Neural cell (in vitro differentiated cells): ENCODE measurements at regions not wholly inside any gene's neighbourhood (a gene's known extent, or its start where the extent isn't known, plus 50 kb on each side); places are given as distances from the start of the nearest gene placed in this dataset.

Experiments
- H2AFZ ChIP-seq: fragments of 200-600, 300-800 bp; sonication (generic), shearing (Covaris generic); 2 replicates; pipeline ENCODE4 v1.6.0; 2014; ENCODE audit warnings: low read depth, mild to moderate bottlenecking, antibody characterized with exemption, low read length, moderate library complexity
- H3F3A ChIP-seq: fragments of 200-600 bp; shearing (Covaris generic); 2 replicates; pipeline ENCODE4 v1.6.1; 2016; ENCODE audit warnings: mild to moderate bottlenecking, moderate library complexity, mixed read lengths, antibody characterized with exemption, low read length; ENCODE audit not compliant: insufficient read depth, poor library complexity, severe bottlenecking
- H3K27ac ChIP-seq: fragments of 200-600, 300-800 bp; sonication (generic), shearing (Covaris generic); 2 replicates; pipeline ENCODE4 v1.5.1; 2014; ENCODE audit warnings: mild to moderate bottlenecking, low read length, moderate library complexity
- H3K27me3 ChIP-seq: fragments of 300-800, 200-600 bp; sonication (generic), shearing (Covaris generic); 2 replicates; pipeline ENCODE4 v1.6.0; 2014; ENCODE audit warnings: mild to moderate bottlenecking, low read depth, low read length, moderate library complexity; ENCODE audit not compliant: insufficient read depth
- H3K36me3 ChIP-seq: fragments of 300-800, 200-600 bp; sonication (generic), shearing (Covaris generic); 2 replicates; pipeline ENCODE4 v1.5.1; 2014; ENCODE audit warnings: mild to moderate bottlenecking, antibody characterized with exemption, low read length, moderate library complexity; ENCODE audit not compliant: insufficient read depth
- H3K4me2 ChIP-seq: fragments of 300-800, 200-600 bp; sonication (generic), shearing (Covaris generic); 2 replicates; pipeline ENCODE4 v1.6.0; 2014; ENCODE audit warnings: mild to moderate bottlenecking, low read length
- H3K4me3 ChIP-seq: fragments of 300-800, 200-600 bp; sonication (generic), shearing (Covaris generic); 2 replicates; pipeline ENCODE4 v1.5.1; 2014; ENCODE audit warnings: mild to moderate bottlenecking, low read length, moderate library complexity
- H3K79me2 ChIP-seq: fragments of 200-600 bp; shearing (Covaris generic); replicated peaks from 2 replicates; pipeline ENCODE4 v1.6.0; 2014; ENCODE audit warnings: mild to moderate bottlenecking, low read length, moderate library complexity; ENCODE audit not compliant: insufficient read depth
- H3K9ac ChIP-seq: fragments of 300-800, 200-600 bp; sonication (generic), shearing (Covaris generic); 2 replicates; pipeline ENCODE4 v1.6.1; 2016; ENCODE audit warnings: mild to moderate bottlenecking, low read length, mixed read lengths
- H3K9me2 ChIP-seq: fragments of 200-600 bp; shearing (Covaris generic); 2 replicates; pipeline ENCODE4 v1.6.1; 2016; ENCODE audit warnings: mild to moderate bottlenecking, low read length, mixed read lengths; ENCODE audit not compliant: insufficient read depth
- H3K9me3 ChIP-seq: fragments of 200-600, 300-800 bp; sonication (generic), shearing (Covaris generic); 2 replicates; pipeline ENCODE4 v1.6.1; 2016; ENCODE audit warnings: mild to moderate bottlenecking, mixed run types, low read length, moderate library complexity, mixed read lengths
- H4K20me1 ChIP-seq: fragments of 200-600 bp; shearing (Covaris generic); 2 replicates; pipeline ENCODE4 v1.6.1; 2016; ENCODE audit warnings: mild to moderate bottlenecking, mixed run types; ENCODE audit not compliant: insufficient read depth
- EP300 ChIP-seq: fragments of 450-650 bp; conservative IDR thresholded peaks from 2 replicates; pipeline ENCODE4 v1.6.1; 2014; ENCODE audit warnings: antibody characterized with exemption, mild to moderate bottlenecking, moderate library complexity; ENCODE audit not compliant: poor library complexity, severe bottlenecking
- EZH2 ChIP-seq: fragments of 200-600, 300-800 bp; shearing (Covaris generic), sonication (generic); IDR thresholded peaks from 2 replicates; pipeline ENCODE4 v1.6.1; 2014; ENCODE audit warnings: antibody characterized with exemption, low read length, borderline replicate concordance, mild to moderate bottlenecking; ENCODE audit not compliant: insufficient read depth, poor library complexity, severe bottlenecking
- MXI1 ChIP-seq: fragments of 450-650 bp; conservative IDR thresholded peaks from 2 replicates; pipeline ENCODE4 v1.6.1; 2014; ENCODE audit warnings: antibody characterized with exemption, mild to moderate bottlenecking; ENCODE audit not compliant: poor library complexity, severe bottlenecking
- POLR2AphosphoS5 ChIP-seq: IDR thresholded peaks from 2 replicates; pipeline ENCODE4 v1.6.1; 2012
- RAD21 ChIP-seq: fragments of 450-650 bp; conservative IDR thresholded peaks from 2 replicates; pipeline ENCODE4 v1.6.1; 2014; ENCODE audit warnings: antibody characterized with exemption, mild to moderate bottlenecking, moderate library complexity
- SMC3 ChIP-seq: fragments of 450-650 bp; conservative IDR thresholded peaks from 2 replicates; pipeline ENCODE4 v1.6.1; 2014; ENCODE audit warnings: antibody characterized with exemption, mild to moderate bottlenecking, moderate library complexity; ENCODE audit not compliant: poor library complexity
- TAF1 ChIP-seq: IDR thresholded peaks from 2 replicates; pipeline ENCODE4 v1.6.1; 2012; ENCODE audit warnings: low read depth
- TF ChIP-seq, protein P1 (sequence below): IDR thresholded peaks from 2 replicates; pipeline ENCODE4 v1.6.1; 2012; ENCODE audit warnings: borderline replicate concordance
- TF ChIP-seq, protein P2 (sequence below): fragments of 450-650 bp; IDR thresholded peaks from 2 replicates; pipeline ENCODE4 v1.5.1; 2014; ENCODE audit warnings: antibody characterized with exemption, mild to moderate bottlenecking, moderate library complexity; ENCODE audit not compliant: poor library complexity, severe bottlenecking

DNA sequence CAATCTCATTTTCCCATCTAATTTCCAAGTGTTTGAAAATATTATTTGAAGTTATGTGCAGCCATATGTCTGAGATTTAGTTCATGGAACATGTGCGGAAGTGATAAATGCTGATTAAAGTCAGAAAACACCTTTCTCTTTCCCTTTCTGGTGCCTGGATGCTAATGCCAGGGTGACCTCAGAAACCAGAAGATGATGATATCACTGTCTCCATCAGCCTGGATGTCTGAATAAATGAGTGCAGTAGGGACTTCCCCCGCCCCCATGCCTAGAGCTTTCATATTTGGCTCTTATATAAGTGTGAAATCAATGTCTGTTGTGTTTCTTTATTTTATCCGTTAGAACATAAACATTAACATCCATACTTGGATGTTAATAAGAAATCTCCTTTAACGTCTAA is 261.9 kb upstream of the LRIG3 start:
- Histone ChIP-seq H3K27me3 (no peaks in the 10 kb centered on the region), H3K4me3 (no peak overlapping the region), H2AFZ (no peak overlapping the region), H3K4me2 (no peak overlapping the region), H3K27ac (no peak overlapping the region), H3K9ac (no peak overlapping the region), H3F3A (no peaks in the 10 kb centered on the region), H3K36me3 (no peaks in the 10 kb centered on the region), H4K20me1 (no peaks in the 10 kb centered on the region), H3K9me2 (no peaks in the 10 kb centered on the region), H3K9me3 (no peaks in the 10 kb centered on the region), H3K79me2 (no peaks in the 10 kb centered on the region)
- TF ChIP-seq, protein P1, sequence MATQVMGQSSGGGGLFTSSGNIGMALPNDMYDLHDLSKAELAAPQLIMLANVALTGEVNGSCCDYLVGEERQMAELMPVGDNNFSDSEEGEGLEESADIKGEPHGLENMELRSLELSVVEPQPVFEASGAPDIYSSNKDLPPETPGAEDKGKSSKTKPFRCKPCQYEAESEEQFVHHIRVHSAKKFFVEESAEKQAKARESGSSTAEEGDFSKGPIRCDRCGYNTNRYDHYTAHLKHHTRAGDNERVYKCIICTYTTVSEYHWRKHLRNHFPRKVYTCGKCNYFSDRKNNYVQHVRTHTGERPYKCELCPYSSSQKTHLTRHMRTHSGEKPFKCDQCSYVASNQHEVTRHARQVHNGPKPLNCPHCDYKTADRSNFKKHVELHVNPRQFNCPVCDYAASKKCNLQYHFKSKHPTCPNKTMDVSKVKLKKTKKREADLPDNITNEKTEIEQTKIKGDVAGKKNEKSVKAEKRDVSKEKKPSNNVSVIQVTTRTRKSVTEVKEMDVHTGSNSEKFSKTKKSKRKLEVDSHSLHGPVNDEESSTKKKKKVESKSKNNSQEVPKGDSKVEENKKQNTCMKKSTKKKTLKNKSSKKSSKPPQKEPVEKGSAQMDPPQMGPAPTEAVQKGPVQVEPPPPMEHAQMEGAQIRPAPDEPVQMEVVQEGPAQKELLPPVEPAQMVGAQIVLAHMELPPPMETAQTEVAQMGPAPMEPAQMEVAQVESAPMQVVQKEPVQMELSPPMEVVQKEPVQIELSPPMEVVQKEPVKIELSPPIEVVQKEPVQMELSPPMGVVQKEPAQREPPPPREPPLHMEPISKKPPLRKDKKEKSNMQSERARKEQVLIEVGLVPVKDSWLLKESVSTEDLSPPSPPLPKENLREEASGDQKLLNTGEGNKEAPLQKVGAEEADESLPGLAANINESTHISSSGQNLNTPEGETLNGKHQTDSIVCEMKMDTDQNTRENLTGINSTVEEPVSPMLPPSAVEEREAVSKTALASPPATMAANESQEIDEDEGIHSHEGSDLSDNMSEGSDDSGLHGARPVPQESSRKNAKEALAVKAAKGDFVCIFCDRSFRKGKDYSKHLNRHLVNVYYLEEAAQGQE: no peak

DNA sequence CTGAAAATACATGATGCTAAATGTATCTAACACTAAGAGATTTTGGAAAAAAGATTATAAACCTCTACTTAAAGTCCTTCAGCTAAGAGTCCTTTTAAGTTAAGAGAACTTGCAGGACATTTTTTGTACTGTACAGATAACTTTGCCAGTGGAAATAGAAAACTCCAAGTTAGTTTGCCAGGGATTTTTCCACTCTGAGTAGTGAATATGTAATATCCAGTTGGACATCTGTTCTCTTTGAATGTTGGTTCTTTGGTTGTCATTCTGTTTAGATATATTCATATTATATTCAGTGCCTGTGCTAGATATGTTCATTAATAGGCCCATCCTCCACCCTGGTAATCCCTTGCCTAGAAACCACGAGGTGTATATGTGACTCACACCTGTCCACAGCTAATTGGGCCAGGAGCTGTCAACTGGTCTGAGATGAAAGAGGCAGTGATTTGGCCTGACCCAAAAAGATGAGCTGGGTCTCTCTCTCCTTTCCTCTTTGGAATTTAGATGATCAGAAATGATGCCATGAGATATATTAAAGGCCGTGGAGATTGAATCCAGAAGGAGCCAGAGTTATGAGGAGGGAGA is 261.0 kb upstream of the LRIG3 start:
- no peak overlapping the region for H3K27ac ChIP-seq
- H2AFZ ChIP-seq: no peak overlapping the region
- H3K9ac ChIP-seq: no peak overlapping the region
- no peaks in the 10 kb centered on the region for H3K79me2 ChIP-seq
- H3K4me2 ChIP-seq: no peak overlapping the region
- no peaks in the 10 kb centered on the region for H3K9me2 ChIP-seq
- no peak overlapping the region for H3K4me3 ChIP-seq
- H3K9me3 ChIP-seq: no peaks in the 10 kb centered on the region
- no peaks in the 10 kb centered on the region for H3K27me3 ChIP-seq
- H3K36me3 ChIP-seq: no peaks in the 10 kb centered on the region
- TF ChIP-seq RAD21 (no peak), POLR2AphosphoS5 (no peak), EZH2 (no peak), MXI1 (no peak), EP300 (no peak), TAF1 (no peak), SMC3 (no peak)
- TF ChIP-seq, protein P2, sequence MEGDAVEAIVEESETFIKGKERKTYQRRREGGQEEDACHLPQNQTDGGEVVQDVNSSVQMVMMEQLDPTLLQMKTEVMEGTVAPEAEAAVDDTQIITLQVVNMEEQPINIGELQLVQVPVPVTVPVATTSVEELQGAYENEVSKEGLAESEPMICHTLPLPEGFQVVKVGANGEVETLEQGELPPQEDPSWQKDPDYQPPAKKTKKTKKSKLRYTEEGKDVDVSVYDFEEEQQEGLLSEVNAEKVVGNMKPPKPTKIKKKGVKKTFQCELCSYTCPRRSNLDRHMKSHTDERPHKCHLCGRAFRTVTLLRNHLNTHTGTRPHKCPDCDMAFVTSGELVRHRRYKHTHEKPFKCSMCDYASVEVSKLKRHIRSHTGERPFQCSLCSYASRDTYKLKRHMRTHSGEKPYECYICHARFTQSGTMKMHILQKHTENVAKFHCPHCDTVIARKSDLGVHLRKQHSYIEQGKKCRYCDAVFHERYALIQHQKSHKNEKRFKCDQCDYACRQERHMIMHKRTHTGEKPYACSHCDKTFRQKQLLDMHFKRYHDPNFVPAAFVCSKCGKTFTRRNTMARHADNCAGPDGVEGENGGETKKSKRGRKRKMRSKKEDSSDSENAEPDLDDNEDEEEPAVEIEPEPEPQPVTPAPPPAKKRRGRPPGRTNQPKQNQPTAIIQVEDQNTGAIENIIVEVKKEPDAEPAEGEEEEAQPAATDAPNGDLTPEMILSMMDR: no peak
- TF ChIP-seq, protein P1: no peak
- no peaks in the 10 kb centered on the region for H3F3A ChIP-seq
- no peaks in the 10 kb centered on the region for H4K20me1 ChIP-seq
